PFSK-1 (cell line): ENCODE measurements at regions not wholly inside any gene's neighbourhood (a gene's known extent, or its start where the extent isn't known, plus 50 kb on each side); places are given as distances from the start of the nearest gene placed in this dataset.

ENCODE experiments used
- POLR2AphosphoS5 ChIP-seq: IDR thresholded peaks from 2 replicates; pipeline ENCODE4 v1.6.1; 2012; ENCODE audit warnings: low read depth, mild to moderate bottlenecking, control low read depth, low read length, moderate library complexity
- TAF1 ChIP-seq: IDR thresholded peaks from 2 replicates; pipeline ENCODE4 v1.6.1; 2012; ENCODE audit warnings: low read length, control low read depth, borderline replicate concordance; ENCODE audit not compliant: insufficient read depth
- TF ChIP-seq, protein P1 (sequence below), 2 experiments: IDR thresholded peaks; 2 replicates each; pipeline versions ENCODE4 v1.6.1 to v1.8.0; 2011 to 2012; ENCODE audit warnings: low read depth in 2 of 2, low read length in 2 of 2, control low read depth in 1 of 2, inconsistent platforms in 1 of 2, mild to moderate bottlenecking in 1 of 2, moderate library complexity in 1 of 2; ENCODE audit not compliant: insufficient read depth in 1 of 2

DNA sequence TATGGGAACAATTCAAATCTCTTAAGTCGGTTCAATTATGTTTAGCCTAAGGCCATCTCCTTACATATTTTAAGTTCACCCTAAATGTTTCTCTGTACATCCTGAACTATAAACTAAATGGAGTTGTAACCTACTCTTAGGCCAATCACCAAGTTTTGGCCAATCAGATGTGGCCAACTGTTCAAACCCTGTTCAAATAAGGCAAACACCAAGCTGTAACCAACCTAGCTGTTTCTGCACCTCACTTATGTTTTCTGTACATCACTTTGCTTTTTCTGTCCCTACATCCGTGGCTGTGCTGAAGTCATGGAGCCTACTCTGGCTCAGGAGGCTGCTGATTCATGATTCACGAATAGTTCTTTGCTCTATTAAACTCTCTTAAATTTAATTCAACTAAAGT lies 165.3 kb downstream of the GASK1B start:
- TF ChIP-seq, protein P1, sequence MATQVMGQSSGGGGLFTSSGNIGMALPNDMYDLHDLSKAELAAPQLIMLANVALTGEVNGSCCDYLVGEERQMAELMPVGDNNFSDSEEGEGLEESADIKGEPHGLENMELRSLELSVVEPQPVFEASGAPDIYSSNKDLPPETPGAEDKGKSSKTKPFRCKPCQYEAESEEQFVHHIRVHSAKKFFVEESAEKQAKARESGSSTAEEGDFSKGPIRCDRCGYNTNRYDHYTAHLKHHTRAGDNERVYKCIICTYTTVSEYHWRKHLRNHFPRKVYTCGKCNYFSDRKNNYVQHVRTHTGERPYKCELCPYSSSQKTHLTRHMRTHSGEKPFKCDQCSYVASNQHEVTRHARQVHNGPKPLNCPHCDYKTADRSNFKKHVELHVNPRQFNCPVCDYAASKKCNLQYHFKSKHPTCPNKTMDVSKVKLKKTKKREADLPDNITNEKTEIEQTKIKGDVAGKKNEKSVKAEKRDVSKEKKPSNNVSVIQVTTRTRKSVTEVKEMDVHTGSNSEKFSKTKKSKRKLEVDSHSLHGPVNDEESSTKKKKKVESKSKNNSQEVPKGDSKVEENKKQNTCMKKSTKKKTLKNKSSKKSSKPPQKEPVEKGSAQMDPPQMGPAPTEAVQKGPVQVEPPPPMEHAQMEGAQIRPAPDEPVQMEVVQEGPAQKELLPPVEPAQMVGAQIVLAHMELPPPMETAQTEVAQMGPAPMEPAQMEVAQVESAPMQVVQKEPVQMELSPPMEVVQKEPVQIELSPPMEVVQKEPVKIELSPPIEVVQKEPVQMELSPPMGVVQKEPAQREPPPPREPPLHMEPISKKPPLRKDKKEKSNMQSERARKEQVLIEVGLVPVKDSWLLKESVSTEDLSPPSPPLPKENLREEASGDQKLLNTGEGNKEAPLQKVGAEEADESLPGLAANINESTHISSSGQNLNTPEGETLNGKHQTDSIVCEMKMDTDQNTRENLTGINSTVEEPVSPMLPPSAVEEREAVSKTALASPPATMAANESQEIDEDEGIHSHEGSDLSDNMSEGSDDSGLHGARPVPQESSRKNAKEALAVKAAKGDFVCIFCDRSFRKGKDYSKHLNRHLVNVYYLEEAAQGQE (IDR thresholded peaks at IDR 0.05; ENCODE audit: insufficient read depth in 1 of 2, low read depth in 2 of 2, low read length in 2 of 2): no peak
- TF ChIP-seq TAF1: no peak
- no peak for TF ChIP-seq POLR2AphosphoS5
